H1 (cell line): ENCODE measurements at regions not wholly inside any gene's neighbourhood (a gene's known extent, or its start where the extent isn't known, plus 50 kb on each side); places are given as distances from the start of the nearest gene placed in this dataset.

Experiments used
- CTCF ChIA-PET: fragments of 300-600 bp; sonication (Branson Sonifier 250); formaldehyde crosslinking; loops from one replicate; lab custom pipeline; 2021; ENCODE audit not compliant: partially characterized antibody; lab: Charles Lee
- POLR2A ChIA-PET: fragments of 300-600 bp; sonication (Branson Sonifier 250); formaldehyde crosslinking; loops from one replicate; lab custom pipeline; 2021; ENCODE audit warnings: inconsistent platforms; ENCODE audit not compliant: partially characterized antibody; lab: Charles Lee
- DNase-seq, 2 experiments: peaks; one replicate each; pipeline versions ENCODE4 v3.0.0 to v3.0.0-alpha.2; 2010 to 2022; ENCODE audit warnings: low spot score in 2 of 2, low read depth in 1 of 2, mixed read lengths in 1 of 2
- FAIRE-seq: peaks from 2 replicates; lab custom pipeline; 2011; peaks lifted over from hg19 to GRCh38; lab: Jason Lieb, UNC
- H2AFZ ChIP-seq: 2 replicates; pipeline ENCODE4 v1.8.1; 2012; ENCODE audit warnings: low read length, inconsistent platforms
- H2AK5ac ChIP-seq: 2 replicates; pipeline ENCODE4 v1.6.1; 2013; ENCODE audit warnings: low read depth, low read length
- H2BK120ac ChIP-seq: replicated peaks from 2 replicates; pipeline ENCODE3; 2013; ENCODE audit warnings: low read depth, low read length, inconsistent platforms
- H2BK12ac ChIP-seq: 2 replicates; pipeline ENCODE4 v1.6.1; 2013; ENCODE audit warnings: low read depth, low read length
- H2BK15ac ChIP-seq: 2 replicates; pipeline ENCODE4 v1.6.1; 2013; ENCODE audit warnings: low read length
- H2BK20ac ChIP-seq: 2 replicates; pipeline ENCODE4 v1.6.1; 2013; ENCODE audit warnings: low read length
- H2BK5ac ChIP-seq: 2 replicates; pipeline ENCODE4 v1.6.1; 2013; ENCODE audit warnings: low read depth, low read length
- H3K14ac ChIP-seq: 2 replicates; pipeline ENCODE4 v1.6.1; 2013; ENCODE audit warnings: inconsistent platforms; ENCODE audit not compliant: insufficient read length
- H3K18ac ChIP-seq: 2 replicates; pipeline ENCODE4 v1.6.1; 2013; ENCODE audit warnings: low read length; ENCODE audit errors: extremely low read depth
- H3K23ac ChIP-seq: 2 replicates; pipeline ENCODE4 v1.6.1; 2013; ENCODE audit warnings: inconsistent platforms; ENCODE audit not compliant: insufficient read length
- H3K23me2 ChIP-seq: 2 replicates; pipeline ENCODE4 v1.6.1; 2013; ENCODE audit warnings: low read depth, low read length
- H3K27ac ChIP-seq: 2 replicates; pipeline ENCODE4 v1.6.1; 2011; ENCODE audit warnings: low read depth, low read length, inconsistent platforms
- H3K27me3 ChIP-seq, 4 experiments: replicated peaks in 1 of 4; 1 replicate in 1 of 4; 2 replicates in 3 of 4; pipeline versions ENCODE4 v1.6.1 to v1.8.1; 2011 to 2013; ENCODE audit warnings: low read length in 3 of 4, mild to moderate bottlenecking in 3 of 4, inconsistent platforms in 2 of 4, mixed read lengths in 2 of 4, moderate library complexity in 1 of 4; ENCODE audit not compliant: control insufficient read depth in 3 of 4, insufficient read depth in 3 of 4; ENCODE audit errors: extremely low read depth in 1 of 4
- H3K36me3 ChIP-seq, 4 experiments: 2 replicates each; pipeline versions ENCODE4 v1.6.1 to v1.8.1; 2011 to 2013; ENCODE audit warnings: mild to moderate bottlenecking in 4 of 4, low read length in 3 of 4, moderate library complexity in 2 of 4, control low read depth in 1 of 4, inconsistent platforms in 1 of 4; ENCODE audit not compliant: insufficient read depth in 4 of 4, control insufficient read depth in 2 of 4
- H3K4ac ChIP-seq: replicated peaks from 2 replicates; pipeline ENCODE3; 2013; ENCODE audit warnings: low read length, low read depth, mixed read lengths, inconsistent platforms; ENCODE audit not compliant: insufficient read length
- H3K4me1 ChIP-seq, 4 experiments: replicated peaks in 1 of 4; 1 replicate in 1 of 4; 2 replicates in 3 of 4; pipeline versions ENCODE4 v1.6.1 to v1.8.1; 2011 to 2013; ENCODE audit warnings: low read length in 3 of 4, inconsistent platforms in 2 of 4, mixed read lengths in 1 of 4; ENCODE audit not compliant: insufficient read depth in 4 of 4, control insufficient read depth in 3 of 4
- H3K4me2 ChIP-seq, 2 experiments: 2 replicates each; pipeline versions ENCODE4 v1.6.1 to v1.8.1; 2011 to 2013; ENCODE audit warnings: low read depth in 2 of 2, low read length in 2 of 2, control low read depth in 1 of 2, inconsistent platforms in 1 of 2, mild to moderate bottlenecking in 1 of 2; ENCODE audit not compliant: insufficient read depth in 1 of 2
- H3K4me3 ChIP-seq, 4 experiments: fragments of 200-600, 300-600 bp in 1 of 4; sonication (generic), shearing (Covaris generic), sonication (Bioruptor Twin) in 1 of 4; 2 replicates each; pipeline versions ENCODE4 v1.5.1 to v1.8.1; 2011 to 2016; ENCODE audit warnings: low read length in 4 of 4, low read depth in 3 of 4, control low read depth in 2 of 4, inconsistent platforms in 2 of 4, mild to moderate bottlenecking in 2 of 4, mixed read lengths in 1 of 4, moderate library complexity in 1 of 4; ENCODE audit not compliant: insufficient read depth in 2 of 4; ENCODE audit errors: extremely low read depth in 1 of 4
- H3K56ac ChIP-seq: replicated peaks from 2 replicates; pipeline ENCODE3; 2013; ENCODE audit warnings: low read depth, mild to moderate bottlenecking, mixed read lengths, low read length, inconsistent platforms; ENCODE audit not compliant: insufficient read length
- H3K79me1 ChIP-seq: 2 replicates; pipeline ENCODE4 v1.6.1; 2013; ENCODE audit warnings: low read depth, low read length, control low read depth
- H3K79me2 ChIP-seq, 2 experiments: 2 replicates each; pipeline versions ENCODE4 v1.6.1 to v1.8.1; 2012 to 2013; ENCODE audit warnings: low read length in 2 of 2, mild to moderate bottlenecking in 2 of 2, inconsistent platforms in 1 of 2; ENCODE audit not compliant: insufficient read depth in 2 of 2, control insufficient read depth in 1 of 2
- H3K9ac ChIP-seq, 4 experiments: replicated peaks in 1 of 4; 1 replicate in 1 of 4; 2 replicates in 3 of 4; pipeline versions ENCODE4 v1.6.1 to v1.8.1; 2011 to 2013; ENCODE audit warnings: low read depth in 3 of 4, low read length in 3 of 4, control low read depth in 2 of 4, mild to moderate bottlenecking in 2 of 4, moderate library complexity in 2 of 4, inconsistent platforms in 1 of 4; ENCODE audit errors: extremely low read depth in 1 of 4
- H3K9me3 ChIP-seq, 2 experiments: 2 replicates each; pipeline versions ENCODE4 v1.6.1 to v1.8.1; 2012 to 2013; ENCODE audit warnings: mild to moderate bottlenecking in 2 of 2, moderate library complexity in 2 of 2, control low read depth in 1 of 2, inconsistent platforms in 1 of 2, low read depth in 1 of 2, low read length in 1 of 2, mixed read lengths in 1 of 2; ENCODE audit not compliant: insufficient read depth in 2 of 2
- H4K20me1 ChIP-seq, 2 experiments: replicated peaks in 1 of 2; 2 replicates each; pipeline versions ENCODE3 to v1.8.1; 2011 to 2013; ENCODE audit warnings: inconsistent platforms in 2 of 2, low read length in 2 of 2, mild to moderate bottlenecking in 1 of 2; ENCODE audit not compliant: insufficient read depth in 2 of 2, control insufficient read depth in 1 of 2
- H4K5ac ChIP-seq: 2 replicates; pipeline ENCODE4 v1.6.1; 2013; ENCODE audit warnings: low read length, low read depth, mixed read lengths, inconsistent platforms; ENCODE audit not compliant: insufficient read length
- H4K8ac ChIP-seq: 2 replicates; pipeline ENCODE4 v1.8.0; 2013; ENCODE audit warnings: mild to moderate bottlenecking, moderate library complexity, low read length, inconsistent platforms; ENCODE audit not compliant: insufficient read depth; ENCODE audit errors: extremely low read depth
- H4K91ac ChIP-seq: replicated peaks from 2 replicates; pipeline ENCODE3; 2013; ENCODE audit warnings: low read length, mixed read lengths, inconsistent platforms; ENCODE audit not compliant: insufficient read length
- CBX8 ChIP-seq: fragments of 300-800, 300-1000 bp; sonication (generic); IDR thresholded peaks from 2 replicates; pipeline ENCODE4 v1.7.1; 2016; ENCODE audit warnings: low read depth, low read length, borderline replicate concordance
- CHD1 ChIP-seq: IDR thresholded peaks from 2 replicates; pipeline ENCODE4 v1.6.1; 2012; ENCODE audit warnings: low read depth, low read length, improper control_type of control experiment
- CREB1 ChIP-seq: IDR thresholded peaks from 2 replicates; pipeline ENCODE4 v1.6.1; 2012; ENCODE audit warnings: inconsistent platforms
- FOSL1 ChIP-seq: IDR thresholded peaks from 2 replicates; pipeline ENCODE4 v1.6.1; 2011; ENCODE audit warnings: mild to moderate bottlenecking, low read depth, low read length, moderate library complexity; ENCODE audit not compliant: insufficient read depth
- GABPA ChIP-seq: IDR thresholded peaks from 2 replicates; pipeline ENCODE4 v1.6.1; 2011; ENCODE audit warnings: mild to moderate bottlenecking, low read length, moderate library complexity, borderline replicate concordance; ENCODE audit not compliant: insufficient read depth
- JUN ChIP-seq: IDR thresholded peaks from 2 replicates; pipeline ENCODE4 v1.6.1; 2011; ENCODE audit warnings: low read depth, mild to moderate bottlenecking, improper control_type of control experiment, low read length
- JUND ChIP-seq: IDR thresholded peaks from 2 replicates; pipeline ENCODE4 v1.6.1; 2011; ENCODE audit warnings: mild to moderate bottlenecking, improper control_type of control experiment, low read length
- PHF8 ChIP-seq: fragments of 200-600 bp; sonication (generic); conservative IDR thresholded peaks from 2 replicates; pipeline ENCODE4 v1.7.1; 2012; ENCODE audit warnings: low read depth, mild to moderate bottlenecking, inconsistent platforms, low read length, moderate library complexity
- POLR2AphosphoS5 ChIP-seq: IDR thresholded peaks from 2 replicates; pipeline ENCODE4 v1.6.1; 2011; ENCODE audit warnings: low read depth, low read length
- SIRT6 ChIP-seq: IDR thresholded peaks from one replicate; pipeline ENCODE4 v1.7.1; 2012; ENCODE audit warnings: low read length, inconsistent platforms
- SP1 ChIP-seq: IDR thresholded peaks from 2 replicates; pipeline ENCODE4 v1.6.1; 2011; ENCODE audit warnings: low read depth, low read length
- SP4 ChIP-seq: IDR thresholded peaks from 2 replicates; pipeline ENCODE4 v1.6.1; 2012; ENCODE audit warnings: low read length, inconsistent platforms
- SUZ12 ChIP-seq: fragments of 200-600 bp; sonication (generic); IDR thresholded peaks from 2 replicates; pipeline ENCODE4 v1.6.1; 2012; ENCODE audit warnings: mild to moderate bottlenecking, inconsistent platforms, low read length, moderate library complexity, mixed read lengths
- TBP ChIP-seq: IDR thresholded peaks from 2 replicates; pipeline ENCODE4 v1.6.1; 2011; ENCODE audit warnings: low read depth, low read length, improper control_type of control experiment
- WGBS, 2 experiments: shearing (Covaris generic) in 1 of 2; methylation state at CpG; one replicate each; pipeline versions ENCODE4 v1.1.6 to v1.1.7; 2013 to 2015; ENCODE audit warnings: low lambda C conversion rate in 2 of 2, mixed read lengths in 2 of 2, inconsistent platforms in 1 of 2, low coverage in 1 of 2, missing lambda C conversion rate in 1 of 2; ENCODE audit not compliant: insufficient replicate concordance in 2 of 2, insufficient coverage in 1 of 2, insufficient read length in 1 of 2; ENCODE audit errors: extremely low coverage in 1 of 2, missing lambda C conversion rate in 1 of 2; 5-methylcytosine and 5-hydroxymethylcytosine counted together
- TF ChIP-seq, protein P1 (sequence below): IDR thresholded peaks from 2 replicates; pipeline ENCODE4 v1.6.1; 2011; ENCODE audit warnings: low read length, improper control_type of control experiment

DNA sequence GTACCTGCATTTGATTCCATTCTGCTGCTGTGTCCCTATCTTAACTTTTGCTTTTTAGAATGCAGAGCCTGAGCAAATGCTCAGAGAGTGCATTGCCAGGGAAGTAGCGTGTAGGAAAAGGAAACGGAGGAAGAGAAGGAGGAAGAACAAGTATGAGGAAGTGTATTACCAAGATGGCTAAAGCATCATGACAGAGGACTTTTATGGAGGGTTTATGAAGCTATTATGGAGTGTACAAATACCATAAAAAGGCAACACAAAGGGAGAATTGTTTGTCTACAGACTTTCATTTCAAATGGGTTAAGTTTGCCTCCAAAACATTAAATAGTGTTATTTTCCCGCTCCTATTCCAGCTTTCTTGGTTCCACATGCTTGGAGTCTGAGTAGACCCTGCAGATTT lies 1899.8 kb upstream of the NUDT12 start:
- Histone ChIP-seq H4K91ac (no peak overlapping the region), H3K79me1 (no peaks in the 10 kb centered on the region), H3K4me1 (no peaks in the 10 kb centered on the region), H2BK20ac (no peak overlapping the region), H3K36me3 (peaks cover 0 to 3% (median 0%) of the 10 kb centered on the region in 4 experiments; a peak in 1 of 8 replicates), H3K23me2 (no peaks in the 10 kb centered on the region), H2AFZ (no peak overlapping the region), H4K8ac (no peak overlapping the region), H3K9ac (no peak overlapping the region), H2BK120ac (no peak overlapping the region), H3K14ac (no peak overlapping the region), H2AK5ac (no peak overlapping the region), H3K27me3 (no peaks in the 10 kb centered on the region), H4K20me1 (no peaks in the 10 kb centered on the region), H3K9me3 (peaks cover 25 to 32% of the 10 kb centered on the region in 2 experiments), H3K27ac (no peak overlapping the region), H2BK5ac (no peak overlapping the region), H3K23ac (no peak overlapping the region), H3K4me3 (no peak overlapping the region), H4K5ac (no peak overlapping the region), H2BK12ac (no peak overlapping the region), H3K56ac (no peak overlapping the region), H3K4me2 (no peak overlapping the region), H3K4ac (no peak overlapping the region), H3K79me2 (no peaks in the 10 kb centered on the region), H2BK15ac (no peak overlapping the region), H3K18ac (no peak overlapping the region)
- ChIA-PET CTCF (no interaction called here), POLR2A (no interaction called here)
- FAIRE-seq (no peak), DNase-seq (no peak)
- 96% methylated on average over 3 of the region's 3 CpGs; no CpG with 5 or more reads in 1 of the 2 experiments for WGBS, 2 experiments
- TF ChIP-seq CREB1 (no peak), TBP (no peak), POLR2AphosphoS5 (no peak), CBX8 (no peak), SIRT6 (no peak), JUND (no peak), CHD1 (no peak), PHF8 (no peak), SP4 (no peak), SUZ12 (no peak), SP1 (no peak), JUN (no peak), FOSL1 (no peak), GABPA (no peak)
- TF ChIP-seq, protein P1, sequence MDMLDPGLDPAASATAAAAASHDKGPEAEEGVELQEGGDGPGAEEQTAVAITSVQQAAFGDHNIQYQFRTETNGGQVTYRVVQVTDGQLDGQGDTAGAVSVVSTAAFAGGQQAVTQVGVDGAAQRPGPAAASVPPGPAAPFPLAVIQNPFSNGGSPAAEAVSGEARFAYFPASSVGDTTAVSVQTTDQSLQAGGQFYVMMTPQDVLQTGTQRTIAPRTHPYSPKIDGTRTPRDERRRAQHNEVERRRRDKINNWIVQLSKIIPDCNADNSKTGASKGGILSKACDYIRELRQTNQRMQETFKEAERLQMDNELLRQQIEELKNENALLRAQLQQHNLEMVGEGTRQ, result no peak
